ENCODE measurements at regions not wholly inside any gene's neighbourhood (a gene's known extent, or its start where the extent isn't known, plus 50 kb on each side); places are given as distances from the start of the nearest gene placed in this dataset.

GRCh38 chr22:27123880-27124279 lies 466.5 kb downstream of the MIAT start:
- TF ChIP-seq CTCF (IDR thresholded peaks at IDR 0.05), result no peak
- TF ChIP-seq POLR2A (IDR thresholded peaks at IDR 0.05), result no peak
